Epithelial cell of proximal tubule (primary cell): ENCODE measurements at regions not wholly inside any gene's neighbourhood (a gene's known extent, or its start where the extent isn't known, plus 50 kb on each side); places are given as distances from the start of the nearest gene placed in this dataset.

ENCODE experiments used
- DNase-seq: peaks from one replicate; pipeline ENCODE4 v3.0.0-alpha.2; 2011; ENCODE audit warnings: low read depth
- H3K4me3 ChIP-seq: 2 replicates; pipeline ENCODE4 v1.5.1; 2011; ENCODE audit warnings: low read depth, mild to moderate bottlenecking, low read length
- TF ChIP-seq, protein P1 (sequence below): conservative IDR thresholded peaks from 2 replicates; pipeline ENCODE4 v1.5.1; 2012; ENCODE audit warnings: low read depth, mild to moderate bottlenecking, low read length

GRCh38 chr4:184324939-184325477 lies 107.3 kb upstream of the ENPP6 start:
- DNase-seq = no peak
- H3K4me3 ChIP-seq = no peak overlapping the region
- TF ChIP-seq, protein P1, sequence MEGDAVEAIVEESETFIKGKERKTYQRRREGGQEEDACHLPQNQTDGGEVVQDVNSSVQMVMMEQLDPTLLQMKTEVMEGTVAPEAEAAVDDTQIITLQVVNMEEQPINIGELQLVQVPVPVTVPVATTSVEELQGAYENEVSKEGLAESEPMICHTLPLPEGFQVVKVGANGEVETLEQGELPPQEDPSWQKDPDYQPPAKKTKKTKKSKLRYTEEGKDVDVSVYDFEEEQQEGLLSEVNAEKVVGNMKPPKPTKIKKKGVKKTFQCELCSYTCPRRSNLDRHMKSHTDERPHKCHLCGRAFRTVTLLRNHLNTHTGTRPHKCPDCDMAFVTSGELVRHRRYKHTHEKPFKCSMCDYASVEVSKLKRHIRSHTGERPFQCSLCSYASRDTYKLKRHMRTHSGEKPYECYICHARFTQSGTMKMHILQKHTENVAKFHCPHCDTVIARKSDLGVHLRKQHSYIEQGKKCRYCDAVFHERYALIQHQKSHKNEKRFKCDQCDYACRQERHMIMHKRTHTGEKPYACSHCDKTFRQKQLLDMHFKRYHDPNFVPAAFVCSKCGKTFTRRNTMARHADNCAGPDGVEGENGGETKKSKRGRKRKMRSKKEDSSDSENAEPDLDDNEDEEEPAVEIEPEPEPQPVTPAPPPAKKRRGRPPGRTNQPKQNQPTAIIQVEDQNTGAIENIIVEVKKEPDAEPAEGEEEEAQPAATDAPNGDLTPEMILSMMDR = no peak

- DNase-seq = no peak
- no peak overlapping the region for H3K4me3 ChIP-seq
- TF ChIP-seq, protein P1 = no peak
Observed at GRCh38 chr4:184322328-184323025, 104.8 kb upstream of the ENPP6 start.

DNA sequence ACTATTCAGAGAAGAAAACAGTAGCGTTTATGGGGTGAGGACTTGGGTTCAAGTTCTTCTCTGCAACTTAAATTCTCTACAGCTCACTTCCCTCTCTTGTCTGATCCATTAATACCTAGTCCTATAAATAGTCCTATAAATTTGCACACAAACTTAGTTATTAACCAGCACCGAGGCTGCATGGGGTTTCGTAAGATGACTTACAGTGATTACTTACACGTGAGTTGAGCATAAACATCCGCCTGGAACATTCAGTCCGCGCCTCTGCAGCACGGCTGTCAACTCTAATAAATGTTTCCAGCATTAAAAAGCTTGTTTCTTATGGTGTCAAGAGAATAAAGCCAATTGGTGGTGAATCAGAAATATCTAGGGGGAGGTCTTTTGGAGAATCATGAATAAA lies 103.0 kb upstream of the ENPP6 start:
- DNase-seq = no peak
- no peak overlapping the region for H3K4me3 ChIP-seq
- TF ChIP-seq, protein P1 = no peak

DNA sequence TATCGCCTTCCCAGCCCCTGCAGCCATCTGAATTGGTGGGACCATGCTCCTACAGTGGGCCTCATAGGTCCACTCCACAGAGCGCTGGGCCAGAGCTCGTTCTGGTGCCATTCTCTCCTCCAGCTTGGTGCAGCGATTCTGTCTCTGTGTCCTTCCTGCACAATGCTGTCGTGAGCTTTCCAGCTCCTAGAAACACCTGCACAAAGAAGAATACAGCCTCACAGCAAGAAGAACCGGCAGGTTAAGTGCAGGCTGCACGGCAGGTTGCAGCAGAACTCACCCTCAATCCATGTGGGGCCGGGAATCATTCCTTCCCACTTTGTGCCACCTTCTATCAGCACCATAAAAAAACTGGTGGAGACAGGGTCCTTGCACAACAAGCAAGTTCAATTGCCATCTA lies 101.2 kb upstream of the ENPP6 start:
- H3K4me3 ChIP-seq = no peak overlapping the region
- TF ChIP-seq, protein P1 = no peak
- no peak for DNase-seq

- DNase-seq = no peak
- H3K4me3 ChIP-seq = no peak overlapping the region
- TF ChIP-seq, protein P1 = no peak
Observed at GRCh38 chr4:184317234-184317918, 99.7 kb upstream of the ENPP6 start.

GRCh38 chr4:184316821-184317220 lies 99.1 kb upstream of the ENPP6 start:
- TF ChIP-seq, protein P1 = no peak
- no peak overlapping the region for H3K4me3 ChIP-seq
- DNase-seq = no peak
